CD4-positive, alpha-beta T cell treated with Interleukin-4 for 1 hour (primary cell): ENCODE measurements at regions not wholly inside any gene's neighbourhood (a gene's known extent, or its start where the extent isn't known, plus 50 kb on each side); places are given as distances from the start of the nearest gene placed in this dataset.

Source experiments
- DNase-seq, 2 donors: peaks; one replicate each; pipeline ENCODE4 v3.0.0-alpha.2; 2020 to 2022

GRCh38 chr17:72414032-72414396 lies 293.2 kb downstream of the SOX9 start:
- no peak for DNase-seq

DNA sequence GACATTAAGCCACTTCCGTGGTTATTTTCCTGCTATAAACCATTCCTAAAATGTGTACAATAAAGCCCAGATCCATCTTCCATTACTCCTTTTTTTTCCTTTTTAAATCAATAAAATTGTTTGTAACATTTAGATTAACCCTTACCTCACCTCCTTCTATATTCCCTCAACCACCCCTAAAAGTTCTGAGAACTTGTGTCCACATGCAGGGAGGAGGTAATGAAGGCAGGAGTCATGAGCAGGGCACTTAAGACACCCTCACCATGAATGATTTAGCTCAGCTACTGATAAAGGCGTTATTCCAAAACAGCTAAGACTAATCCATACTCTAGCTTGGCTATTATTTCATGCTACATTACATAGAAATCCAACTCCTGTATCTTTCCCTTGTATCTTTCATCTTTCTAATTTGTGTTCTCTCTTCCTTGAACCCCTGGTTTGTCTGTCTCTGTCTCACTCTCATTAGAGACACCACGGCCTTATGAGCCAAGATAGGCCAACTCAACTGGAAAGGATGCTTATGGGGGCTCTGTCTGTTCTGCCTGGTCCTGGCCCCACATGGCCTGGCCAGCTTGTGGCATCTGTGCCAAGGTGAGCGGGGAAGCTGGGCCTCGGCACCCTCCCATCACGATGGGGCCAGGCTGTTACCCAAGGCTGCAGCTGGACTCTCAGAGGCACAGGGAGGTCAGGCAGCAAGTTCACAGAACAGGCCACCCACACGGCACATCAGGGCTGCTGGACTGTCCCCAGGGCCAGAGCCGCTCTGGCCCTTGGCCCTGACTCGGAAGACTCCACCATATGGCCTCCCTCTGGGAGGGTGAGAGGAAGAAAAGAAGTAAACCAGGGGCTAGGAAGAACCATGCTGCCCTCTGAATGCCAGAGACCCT lies 294.4 kb downstream of the SOX9 start:
- no peak for DNase-seq

GRCh38 chr17:72416054-72416675 lies 295.3 kb downstream of the SOX9 start:
- DNase-seq: no peak

GRCh38 chr17:72416905-72417304 lies 296.1 kb downstream of the SOX9 start:
- no peak for DNase-seq

GRCh38 chr17:72417627-72418026 lies 296.8 kb downstream of the SOX9 start:
- no peak for DNase-seq

DNA sequence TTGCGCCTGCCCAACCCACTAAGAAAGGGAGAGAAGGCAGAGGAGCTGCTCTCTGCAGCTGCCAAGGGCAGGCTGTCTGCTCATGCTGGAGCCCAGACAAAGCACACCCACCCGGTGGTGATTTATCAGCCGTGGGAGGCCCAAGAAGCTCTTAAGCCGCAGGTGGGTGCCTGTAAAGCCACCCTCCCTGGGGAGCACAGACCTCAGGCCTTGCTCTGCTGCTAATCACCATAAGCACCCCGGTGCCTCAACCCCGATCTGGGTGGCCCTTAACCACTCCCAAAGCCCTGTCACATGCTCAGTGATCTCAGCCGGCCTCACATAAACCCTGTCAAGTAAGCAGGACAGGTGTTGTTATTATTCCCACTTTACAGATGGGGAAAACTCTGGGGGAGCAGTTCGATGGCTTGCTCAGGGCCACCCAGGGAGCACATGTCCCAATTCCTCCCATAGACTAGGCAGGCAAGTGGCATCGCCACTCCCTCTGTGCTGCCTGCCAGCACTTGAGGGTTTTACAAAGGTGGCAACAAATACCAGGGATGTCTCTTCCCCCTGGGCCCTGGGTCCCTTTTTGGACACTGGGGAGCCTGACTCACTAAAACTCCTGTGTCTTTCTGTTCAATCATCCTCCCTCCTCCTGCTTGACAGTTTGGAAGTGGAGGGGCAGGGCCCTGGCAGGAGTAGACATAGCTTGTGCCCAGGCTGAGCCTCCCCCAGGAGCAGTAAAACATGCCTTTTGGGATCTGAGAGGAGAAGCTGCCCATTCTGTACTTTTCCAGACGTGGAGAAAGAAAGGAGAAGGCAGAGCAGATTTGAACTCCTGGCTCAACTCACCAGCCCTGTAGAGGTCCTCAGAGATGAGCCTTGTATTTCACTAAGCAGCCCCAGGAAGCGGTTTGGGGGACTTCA lies 299.3 kb downstream of the SOX9 start:
- DNase-seq: peak in 1 of 2 donors; percentile 20

GRCh38 chr17:72420775-72421127 lies 299.9 kb downstream of the SOX9 start:
- no peak for DNase-seq

GRCh38 chr17:72421128-72422092 lies 300.6 kb downstream of the SOX9 start:
- no peak for DNase-seq

- DNase-seq: no peak
These were observed 301.3 kb downstream of the SOX9 start for GRCh38 chr17:72422204-72422504.

DNA sequence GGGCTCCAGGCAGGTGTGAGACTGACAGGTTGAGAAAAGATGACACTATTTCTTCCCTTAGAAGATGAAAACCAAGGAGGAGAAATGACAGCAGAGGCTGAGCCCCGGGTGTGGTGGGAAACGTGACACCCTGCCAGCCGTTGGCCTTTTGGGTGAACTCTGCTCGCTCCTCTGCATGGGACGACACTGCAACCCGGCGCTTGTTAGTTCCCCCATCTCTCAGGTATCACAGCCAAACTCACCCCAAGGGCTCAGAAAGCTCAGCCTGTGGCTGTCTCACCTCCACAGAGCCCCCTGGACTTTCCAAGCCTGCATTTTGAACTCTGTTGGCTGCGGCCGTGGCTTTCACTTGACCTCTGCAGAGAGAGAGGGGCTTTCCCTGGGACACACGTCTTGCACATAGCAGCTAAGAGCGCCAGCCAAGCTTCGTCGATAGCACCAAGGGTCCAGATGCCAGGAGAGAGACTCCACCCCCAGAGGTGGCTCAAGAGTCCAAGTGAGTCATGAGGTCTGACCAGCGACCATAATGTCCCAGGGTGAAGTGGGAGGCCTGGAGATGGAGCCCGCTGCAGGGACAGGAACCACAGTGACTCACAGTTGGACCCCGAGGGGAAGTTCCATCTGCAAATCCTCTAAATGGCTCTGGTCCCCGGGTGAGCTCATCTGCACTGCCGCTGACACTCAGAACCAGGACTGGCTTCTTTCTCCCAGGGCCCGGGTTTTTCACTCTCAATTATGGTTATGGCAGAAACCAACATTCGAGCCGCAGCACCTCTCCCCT lies 301.9 kb downstream of the SOX9 start:
- peak in 1 of 2 donors; percentile 14 for DNase-seq

- no peak for DNase-seq
These were observed 302.4 kb downstream of the SOX9 start for GRCh38 chr17:72423286-72423589.

GRCh38 chr17:72423718-72424117 lies 302.9 kb downstream of the SOX9 start:
- DNase-seq: no peak

GRCh38 chr17:72424505-72425117 lies 303.8 kb downstream of the SOX9 start:
- no peak for DNase-seq

GRCh38 chr17:72425133-72425793 lies 304.4 kb downstream of the SOX9 start:
- DNase-seq: no peak

DNA sequence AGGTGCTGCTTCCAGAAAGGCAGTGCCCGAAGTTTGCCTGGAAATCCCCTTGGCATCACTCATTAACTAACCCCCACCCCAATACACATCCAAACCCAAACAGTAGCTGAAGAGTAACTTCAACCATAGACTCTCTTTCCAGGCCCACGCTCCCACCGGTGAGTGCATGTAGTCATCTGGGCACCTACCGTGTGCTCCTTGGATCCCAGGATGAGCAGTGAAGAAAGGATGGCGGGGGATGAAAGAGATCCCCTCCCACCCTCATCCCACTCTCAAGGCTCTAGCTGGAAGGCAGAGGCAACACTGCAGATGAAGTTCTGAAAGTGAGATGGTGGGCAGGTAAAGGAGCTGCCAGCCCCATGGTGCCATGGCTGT lies 305.0 kb downstream of the SOX9 start:
- DNase-seq: no peak

DNA sequence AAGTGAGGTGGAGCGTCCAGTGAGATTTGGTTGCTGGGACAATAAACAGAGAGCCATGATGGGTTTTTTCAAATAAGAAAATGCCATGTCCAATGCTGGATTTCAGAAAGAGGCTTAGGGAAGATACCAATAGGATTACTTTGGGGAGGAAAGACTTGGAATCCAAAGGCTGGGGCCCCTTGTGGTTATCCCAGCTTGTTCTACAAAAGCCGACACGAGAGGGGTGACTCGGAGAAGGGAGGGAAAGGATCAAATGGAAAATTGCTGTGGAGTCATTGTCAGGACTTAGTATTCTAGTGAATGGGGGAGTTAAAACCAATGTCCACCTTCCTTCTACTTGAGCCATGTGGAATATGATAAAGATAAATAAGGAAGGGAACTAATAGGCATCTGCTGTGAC lies 305.5 kb downstream of the SOX9 start:
- no peak for DNase-seq

DNA sequence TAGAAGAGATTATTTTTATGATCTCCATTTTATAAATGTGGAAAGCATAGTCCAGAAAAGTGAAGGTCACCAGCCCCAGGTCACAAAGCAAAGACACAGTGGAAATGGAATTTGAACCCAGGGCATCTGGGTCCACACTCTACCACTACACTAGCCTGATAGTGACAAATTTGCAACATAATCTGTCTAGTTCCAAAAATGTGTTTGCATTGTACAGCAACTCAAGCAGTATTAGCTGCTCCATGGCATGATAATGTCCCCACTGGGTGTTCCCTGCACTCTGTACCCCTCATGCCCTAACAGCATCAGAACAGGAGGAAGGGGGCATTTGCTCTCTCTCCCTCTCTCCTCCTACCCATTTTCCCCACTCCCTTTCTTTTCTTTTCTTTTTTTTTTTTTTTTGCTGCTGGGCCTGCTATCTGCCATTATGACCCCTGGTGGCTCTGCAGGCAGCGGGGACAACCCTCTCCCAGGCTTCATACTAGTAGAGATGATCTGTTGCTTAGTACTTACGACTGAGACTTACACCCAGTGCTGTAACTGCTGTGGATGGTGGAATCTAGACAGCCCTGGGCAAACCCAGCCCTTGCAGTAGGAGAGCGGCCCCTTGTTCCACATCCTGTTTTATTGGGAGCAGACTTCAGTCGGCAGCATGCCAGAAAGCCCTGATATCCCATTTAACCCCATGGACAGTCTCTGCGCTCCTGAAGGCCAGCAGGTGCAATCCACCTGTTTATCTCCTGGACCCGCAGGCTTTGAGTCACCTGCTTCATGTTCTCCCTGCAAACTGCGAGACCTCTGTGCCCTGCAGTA lies 306.3 kb downstream of the SOX9 start:
- no peak for DNase-seq

- DNase-seq: no peak
These were observed 306.9 kb downstream of the SOX9 start for GRCh38 chr17:72427761-72428109.

DNA sequence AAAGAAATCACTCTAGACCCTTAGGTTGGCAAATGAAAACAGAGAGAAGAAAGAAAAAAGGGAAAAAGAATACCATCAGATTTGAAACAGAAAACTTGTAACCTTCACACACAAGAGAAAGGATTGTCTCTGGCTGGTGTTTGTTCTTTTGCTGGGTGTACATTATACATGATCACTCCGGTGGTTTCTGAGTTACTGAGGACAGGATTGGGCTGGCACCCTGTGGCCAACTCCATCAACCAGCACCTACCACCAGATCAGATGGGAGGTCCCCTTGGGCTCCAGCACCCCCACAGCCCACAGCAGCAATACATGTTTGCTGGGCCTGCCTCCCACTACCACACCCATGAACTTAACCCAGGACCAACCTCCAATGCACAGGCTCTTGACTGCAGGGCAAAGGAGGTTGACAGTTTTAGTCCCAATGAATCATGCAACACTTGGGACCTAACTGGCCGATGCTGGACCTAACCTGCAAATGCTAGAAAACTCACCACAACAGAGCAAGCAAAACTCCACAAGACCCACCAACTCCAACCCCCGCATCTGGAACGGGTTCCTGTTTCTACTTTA lies 308.3 kb downstream of the SOX9 start:
- no peak for DNase-seq
